HG03025 (cell line): ENCODE measurements at regions not wholly inside any gene's neighbourhood (a gene's known extent, or its start where the extent isn't known, plus 50 kb on each side); places are given as distances from the start of the nearest gene placed in this dataset.
"Not testable (repeated sequence)": the region's sequence is repeated elsewhere in the genome, so short reads cannot be mapped to it uniquely, and the experiment has no call there.

ENCODE experiments used
- ATAC-seq: cut with Tn5 transposase; IDR thresholded peaks from one replicate; pipeline ENCODE4 v1.9.1; 2021; ENCODE audit warnings: mild to moderate bottlenecking, moderate library complexity; ENCODE audit not compliant: unreplicated experiment, low FRiP score

DNA sequence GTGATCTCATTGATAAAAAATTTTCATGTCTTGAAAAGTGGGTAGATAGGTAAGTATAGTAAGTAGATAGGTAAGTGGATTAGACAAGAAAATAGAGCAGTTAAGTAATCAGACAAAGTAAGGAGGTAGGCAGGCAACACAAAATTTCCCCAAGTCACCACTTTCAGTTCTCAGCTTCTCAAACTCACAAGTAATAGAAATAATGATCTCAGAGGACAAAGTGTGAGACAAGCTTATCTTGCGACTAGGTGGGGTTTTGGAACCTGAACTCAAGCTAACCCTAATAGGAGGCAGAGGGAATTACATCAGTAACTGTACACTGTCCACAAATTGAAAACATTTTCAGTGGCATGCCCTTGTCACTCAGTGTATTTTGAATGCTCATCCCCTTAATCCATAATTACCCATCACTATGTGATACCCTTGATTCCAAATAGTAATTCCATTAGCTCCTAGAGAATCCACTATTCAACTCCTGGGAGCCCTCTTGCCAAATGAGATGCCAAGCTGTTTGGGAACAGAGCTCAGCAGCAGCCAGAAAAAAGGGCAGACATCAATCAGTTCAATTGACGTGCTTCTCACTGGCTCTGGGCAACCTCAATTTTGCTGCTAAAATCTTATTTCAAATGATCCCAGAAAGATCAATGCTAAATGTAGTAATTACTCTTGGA is 703.2 kb downstream of the XPNPEP1 start:
- ATAC-seq = no peak

DNA sequence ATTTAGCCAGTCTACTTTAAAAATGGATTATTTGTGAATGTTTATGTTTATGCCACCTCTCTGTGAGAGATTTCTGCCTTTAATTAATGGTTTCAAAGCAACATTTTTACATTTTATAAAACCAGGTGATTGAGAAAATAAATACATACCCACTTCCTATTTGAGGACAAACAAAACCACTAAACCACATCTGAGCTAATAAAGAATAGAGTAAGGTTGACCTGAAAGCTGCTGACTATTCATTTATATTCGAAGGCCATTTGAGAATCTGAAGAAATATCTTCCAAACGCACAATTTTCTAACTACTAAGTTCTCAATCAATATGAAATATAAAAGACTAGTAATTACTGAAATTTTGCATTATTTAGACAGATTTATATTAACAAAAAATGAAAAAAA is 705.1 kb downstream of the XPNPEP1 start:
- ATAC-seq = no peak

DNA sequence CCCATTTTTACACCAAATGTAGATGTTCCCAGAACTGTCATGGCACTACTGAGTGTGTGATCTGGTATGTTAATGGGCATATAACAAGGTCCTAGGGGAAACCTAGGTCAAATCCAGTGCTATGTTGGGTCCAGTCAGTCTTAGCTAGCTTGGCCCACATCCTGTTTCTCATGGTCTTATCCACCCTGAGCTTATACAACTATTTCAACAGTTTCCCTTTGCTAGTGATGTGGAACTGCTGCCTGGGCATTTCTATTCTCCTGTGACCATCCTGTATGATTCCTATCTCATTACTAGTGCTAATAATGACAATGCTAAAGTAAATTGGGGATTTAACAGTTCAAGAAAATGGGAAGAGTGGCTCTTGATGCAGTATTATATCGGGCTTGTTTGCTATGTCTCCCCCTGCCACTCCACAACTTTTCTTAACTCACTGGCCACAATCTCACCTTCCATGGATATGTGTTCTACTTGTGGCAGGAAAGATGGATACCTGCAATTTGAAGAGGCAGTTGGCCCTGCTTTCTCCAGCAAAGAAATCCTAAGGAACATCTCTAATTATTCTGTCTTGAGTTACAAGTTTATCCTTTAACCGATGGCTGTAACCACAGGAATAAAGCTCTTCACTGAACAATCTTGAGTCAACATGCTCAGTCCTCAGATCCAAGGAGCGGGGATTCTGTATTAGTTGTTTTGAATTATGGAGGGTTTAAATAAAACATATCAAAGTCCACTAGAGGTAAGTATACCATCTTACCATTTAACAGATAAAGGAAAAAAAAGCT is 707.8 kb downstream of the XPNPEP1 start:
- no peak for ATAC-seq

DNA sequence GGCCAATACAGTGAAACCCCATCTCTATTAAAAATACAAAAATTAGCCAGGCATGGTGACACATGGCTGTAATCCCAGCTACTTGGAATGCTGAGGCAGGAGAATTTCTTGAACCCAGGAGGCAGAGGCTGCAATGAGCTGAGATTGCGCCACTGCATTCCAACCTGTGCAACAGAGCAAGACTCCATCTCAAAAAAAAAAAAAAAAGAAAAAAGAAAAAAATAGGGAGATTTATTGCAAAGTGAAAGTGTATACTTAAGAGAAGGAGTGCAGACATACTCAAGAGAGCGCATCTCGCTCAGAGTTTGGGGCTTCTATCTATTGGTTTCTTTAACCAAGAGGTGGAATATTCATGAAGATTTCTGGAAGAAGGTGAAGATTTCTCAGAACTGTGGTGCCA is 708.4 kb downstream of the XPNPEP1 start:
- not testable (repeated sequence) for ATAC-seq

DNA sequence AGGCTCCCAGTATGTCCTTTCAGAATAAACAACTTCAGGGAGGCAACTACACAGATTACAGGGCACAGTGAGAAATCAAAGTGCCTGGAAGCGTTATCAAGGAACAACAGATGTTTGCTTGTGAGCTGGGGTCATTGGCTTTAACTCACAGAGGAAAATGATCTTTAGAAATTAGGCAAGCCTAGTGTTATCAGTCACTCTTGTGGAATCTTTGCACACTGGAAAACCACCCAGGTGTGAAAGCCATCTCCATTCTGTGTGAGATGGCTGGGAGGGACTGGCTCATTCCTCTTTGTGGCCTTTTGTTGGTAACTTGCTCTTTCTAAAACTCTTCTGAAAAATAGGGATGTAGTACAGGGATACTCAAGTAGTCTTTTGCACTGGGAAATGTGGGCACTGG is 716.0 kb downstream of the XPNPEP1 start:
- no peak for ATAC-seq

DNA sequence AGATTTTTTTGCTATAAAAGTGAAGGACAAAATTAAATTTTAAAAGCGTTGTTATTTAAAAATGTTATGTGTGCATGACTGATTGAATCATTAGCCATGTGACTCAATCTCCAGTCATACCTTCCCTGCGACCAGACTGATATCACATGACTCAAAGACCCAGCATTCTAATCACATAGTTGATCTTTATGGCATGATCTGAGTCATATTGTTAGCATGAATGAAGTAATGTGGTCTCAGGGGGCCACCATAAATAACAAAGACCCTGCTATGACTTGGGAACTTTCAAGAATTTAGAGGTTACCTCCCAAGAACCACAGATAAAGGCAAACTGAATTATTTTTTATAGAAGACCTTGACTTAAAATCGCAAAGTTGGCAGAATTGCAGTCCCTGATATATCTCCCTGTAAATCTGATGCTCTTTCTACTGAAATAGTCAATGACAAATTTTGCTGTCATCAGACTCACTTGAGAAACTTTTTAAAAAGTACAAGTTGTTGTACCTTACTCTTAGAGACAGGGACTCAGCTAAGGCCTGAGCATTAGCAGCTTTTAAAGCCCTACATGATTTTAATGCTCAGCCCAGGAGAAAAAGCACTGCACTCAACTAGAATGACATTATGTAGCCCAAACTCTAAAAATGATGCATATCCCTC is 717.3 kb downstream of the XPNPEP1 start:
- ATAC-seq = no peak

DNA sequence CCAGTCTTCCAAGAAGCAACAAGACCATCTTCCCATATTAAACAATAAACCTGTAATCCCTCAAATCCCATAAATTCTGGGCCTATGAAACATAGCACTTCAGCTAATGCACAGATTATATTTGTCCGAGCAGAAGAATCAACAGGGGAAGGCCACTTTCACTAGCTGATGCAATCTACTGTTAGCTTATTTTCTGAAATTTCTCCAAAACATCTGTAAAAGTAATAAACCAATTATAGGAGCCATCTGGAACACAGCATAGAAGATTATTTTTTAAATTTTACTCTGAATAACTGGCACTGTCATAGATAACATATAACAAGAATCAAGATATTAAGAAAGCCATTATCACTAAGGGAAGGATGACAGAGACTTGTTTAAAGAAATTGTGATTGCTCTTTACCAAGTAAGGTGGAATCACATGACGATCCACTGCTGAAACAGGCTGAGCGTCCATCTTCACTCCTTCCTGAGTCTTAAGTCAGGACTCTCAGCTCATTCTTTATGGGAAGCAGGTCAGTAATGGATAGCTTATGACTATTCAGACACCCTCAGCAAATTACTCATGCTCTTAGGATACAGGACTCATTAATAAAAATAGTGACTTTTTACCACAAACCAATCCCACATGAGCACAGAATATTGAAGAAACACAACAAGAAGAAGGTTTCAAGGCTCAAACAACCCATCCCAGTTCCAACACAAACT is 719.5 kb downstream of the XPNPEP1 start:
- ATAC-seq = no peak

DNA sequence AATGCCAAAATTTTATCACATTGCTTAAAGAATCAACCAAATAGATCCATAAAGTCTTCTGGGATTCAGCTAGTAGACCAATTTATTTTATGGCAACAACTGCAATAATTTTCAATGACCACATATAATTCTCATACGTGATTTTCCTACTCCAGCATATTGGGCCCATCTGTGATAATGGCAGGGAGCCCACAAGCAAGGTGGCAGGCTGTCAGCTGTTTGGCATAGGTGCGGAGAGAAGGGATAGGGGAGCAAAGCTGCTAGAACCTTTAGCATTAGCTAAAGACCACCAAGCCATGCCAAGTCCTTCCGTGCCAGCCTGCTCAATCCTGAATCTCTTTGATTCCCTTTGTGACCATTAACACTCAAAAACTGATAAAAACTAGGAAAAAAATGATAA is 721.2 kb downstream of the XPNPEP1 start:
- ATAC-seq = no peak

DNA sequence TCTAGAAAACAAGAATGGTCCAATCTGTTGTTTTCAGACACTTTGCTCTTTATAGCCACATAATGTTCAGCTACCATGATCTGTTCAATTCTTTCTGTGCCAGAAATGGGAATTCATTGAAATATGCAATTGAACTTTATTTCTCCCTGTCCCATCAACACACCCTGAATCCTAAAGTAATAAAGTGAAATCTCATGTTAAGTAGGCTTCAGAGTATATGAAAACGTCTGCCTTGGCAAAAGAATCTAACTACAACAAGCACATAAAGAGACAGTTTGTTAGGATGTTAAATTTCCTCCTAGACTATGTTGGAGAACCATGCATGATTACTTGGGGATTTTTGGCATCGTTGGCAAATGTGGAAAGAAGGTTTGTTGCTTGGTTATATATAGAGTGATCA is 722.7 kb downstream of the XPNPEP1 start:
- ATAC-seq = no peak

DNA sequence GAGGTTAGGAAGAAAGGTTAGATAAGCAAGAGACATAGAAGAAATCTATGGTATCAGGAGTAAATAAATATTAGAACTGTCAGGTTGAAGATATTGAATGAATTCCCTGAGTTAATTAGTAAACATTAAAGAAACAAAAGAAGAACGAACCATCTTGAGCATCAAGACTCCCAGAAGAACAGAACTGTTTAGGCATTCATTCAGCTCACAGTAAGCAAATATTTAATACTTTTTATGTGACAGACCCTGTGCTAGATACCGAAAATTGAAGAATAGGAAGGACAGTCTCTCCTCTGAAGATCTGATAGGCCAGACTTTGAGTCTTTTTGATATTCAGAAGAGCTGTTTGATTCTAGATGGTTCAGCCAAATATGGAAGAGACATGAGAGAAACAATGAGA is 731.5 kb downstream of the XPNPEP1 start:
- ATAC-seq = no peak

DNA sequence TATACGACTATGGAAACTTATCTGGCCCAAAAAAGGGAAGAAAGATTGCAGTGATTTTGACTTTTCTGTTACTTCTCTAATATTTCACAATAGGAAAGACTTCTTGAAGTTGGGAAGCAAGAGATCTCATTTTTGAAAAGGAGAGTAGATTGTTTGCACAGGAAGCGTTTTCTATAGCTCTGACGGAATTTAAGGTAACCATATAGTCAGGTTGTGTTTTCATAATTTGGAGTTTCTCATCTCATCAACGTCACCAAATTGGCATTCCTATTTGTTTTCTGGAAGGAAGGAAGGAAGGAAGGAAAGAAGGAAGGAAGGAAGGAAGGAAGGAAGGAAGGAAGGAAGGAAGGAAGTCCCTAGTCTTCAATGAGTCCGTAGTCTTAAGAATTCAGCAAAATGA is 732.0 kb downstream of the XPNPEP1 start:
- no peak for ATAC-seq

DNA sequence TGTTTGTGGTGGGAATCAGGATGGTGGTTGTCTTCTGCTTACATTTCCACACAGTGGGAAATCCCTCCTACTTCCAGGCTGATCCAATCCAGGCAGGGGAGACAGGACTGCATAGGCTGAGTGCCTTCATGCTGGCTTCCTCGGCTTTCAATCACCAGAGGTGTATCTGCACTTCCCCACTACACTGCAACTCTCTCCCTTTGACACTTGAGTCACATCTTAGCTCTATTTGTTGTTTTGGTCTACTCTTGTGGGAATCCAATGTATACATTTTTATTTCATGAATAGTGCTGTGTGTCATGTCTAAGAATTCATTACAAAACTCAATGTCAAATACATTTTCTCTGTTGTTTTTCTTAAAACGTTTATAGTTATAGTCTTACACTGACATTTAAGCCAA is 735.6 kb downstream of the XPNPEP1 start:
- ATAC-seq = no peak

DNA sequence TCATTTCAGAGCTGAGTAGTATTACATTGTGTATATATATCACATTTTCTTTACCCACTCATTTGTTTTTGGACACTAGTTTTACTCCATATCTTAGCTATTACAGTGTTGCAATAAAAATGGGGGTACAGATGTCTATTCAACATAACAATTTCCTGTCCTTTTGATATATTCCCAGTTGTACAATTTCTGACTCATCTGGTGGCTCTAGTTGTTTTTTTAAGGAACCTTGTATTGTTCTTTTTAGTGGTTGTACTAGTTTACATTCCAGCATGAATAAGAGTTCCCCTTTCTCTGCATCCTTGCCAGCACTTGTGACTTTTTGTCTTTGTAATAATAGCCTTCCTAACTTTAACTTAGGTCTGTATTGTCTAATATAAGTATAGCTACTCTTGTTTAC is 739.9 kb downstream of the XPNPEP1 start:
- ATAC-seq = no peak

DNA sequence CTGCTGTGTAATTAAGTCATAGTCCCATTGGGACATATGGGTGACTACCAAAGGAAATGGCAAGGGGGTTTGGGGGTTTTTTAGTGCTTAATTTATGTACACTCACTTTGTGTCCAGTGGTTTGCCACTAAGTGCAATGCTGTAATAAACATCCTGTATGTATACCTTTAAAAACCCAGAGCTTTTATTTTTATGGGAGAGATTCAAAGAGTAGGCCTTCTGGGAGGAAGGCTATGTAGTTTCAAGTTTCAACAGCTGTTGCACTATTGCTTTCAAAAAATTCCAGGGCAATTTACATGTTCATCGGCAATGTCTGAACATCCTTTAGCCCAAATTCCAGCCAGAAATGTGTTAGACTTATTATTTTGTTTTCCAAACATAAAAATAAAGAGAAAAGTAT is 744.7 kb downstream of the XPNPEP1 start:
- ATAC-seq = no peak

DNA sequence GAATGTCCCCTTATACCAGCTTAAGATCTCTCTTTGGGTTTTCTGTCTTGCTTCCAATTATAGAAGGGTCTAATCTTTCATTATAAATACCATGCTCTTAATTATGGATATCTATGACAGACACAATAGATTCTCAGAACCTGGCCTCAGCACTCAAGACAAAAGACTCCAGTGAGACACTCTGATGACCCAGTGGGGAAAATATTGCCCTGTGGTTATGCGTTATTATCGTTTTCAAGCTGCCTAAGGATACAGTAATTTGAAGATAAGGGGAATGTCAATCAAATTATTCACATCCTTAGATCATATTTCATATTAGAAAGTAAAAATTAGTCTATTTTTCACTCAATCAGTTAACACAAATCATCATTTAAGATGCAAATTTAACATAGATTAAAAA is 748.8 kb downstream of the XPNPEP1 start:
- no peak for ATAC-seq

DNA sequence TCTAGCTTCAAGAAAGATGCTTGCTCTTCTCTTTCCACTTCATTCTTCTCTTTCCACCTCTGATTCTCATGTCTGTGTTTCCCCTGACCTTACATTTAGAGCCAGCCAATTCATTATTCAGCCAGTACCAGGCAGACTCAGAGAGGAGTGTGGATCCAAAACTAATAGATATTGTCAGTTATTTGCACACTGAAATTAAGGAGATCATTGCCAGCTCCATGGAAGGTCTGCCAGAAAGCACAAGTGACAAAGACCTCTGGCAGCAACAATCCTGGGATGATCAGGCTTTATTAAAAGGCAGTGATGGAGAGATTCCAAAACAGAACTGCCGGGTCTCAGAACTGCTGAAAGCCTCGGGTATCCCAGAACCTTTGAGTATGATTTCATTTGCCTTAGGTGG is 749.4 kb downstream of the XPNPEP1 start:
- ATAC-seq = no peak

DNA sequence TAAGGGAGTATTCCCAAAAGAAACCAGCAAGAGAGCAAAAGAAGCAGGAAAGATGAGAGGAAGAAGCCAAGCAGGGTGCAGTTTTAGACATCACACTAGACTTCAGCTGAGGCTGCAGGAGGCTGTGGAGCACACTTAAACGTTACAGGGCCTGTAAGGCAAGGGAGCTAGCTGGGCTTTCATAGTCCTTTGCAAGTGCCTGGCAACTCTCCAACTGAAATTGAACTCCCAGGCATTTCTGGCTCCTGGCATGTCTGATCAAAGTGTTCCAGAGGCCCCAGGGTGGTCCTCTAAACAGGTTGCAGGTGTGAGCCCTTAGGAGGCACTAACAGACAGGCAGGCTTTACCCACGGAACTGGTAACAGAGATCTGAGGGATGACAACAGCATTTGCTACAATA is 750.2 kb downstream of the XPNPEP1 start:
- no peak for ATAC-seq

DNA sequence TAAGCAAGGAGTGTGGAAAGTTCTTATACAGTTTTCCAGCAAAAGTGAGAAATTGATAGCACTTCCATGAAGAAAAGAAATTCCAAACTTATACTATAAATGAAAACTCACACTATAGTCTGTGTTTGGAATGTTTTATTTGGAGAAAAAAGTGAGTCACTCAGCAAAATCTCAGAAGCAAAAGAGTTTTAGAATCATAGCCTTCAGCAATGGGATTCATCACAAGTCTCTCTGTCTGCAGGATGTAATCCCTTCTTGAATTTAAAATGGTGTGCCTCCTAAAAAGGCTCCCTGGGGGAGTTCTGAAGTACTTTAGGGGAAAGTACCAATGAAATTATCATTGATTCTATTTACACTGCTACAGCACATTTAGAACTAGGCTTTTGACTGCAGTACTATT is 756.4 kb downstream of the XPNPEP1 start:
- ATAC-seq = no peak

DNA sequence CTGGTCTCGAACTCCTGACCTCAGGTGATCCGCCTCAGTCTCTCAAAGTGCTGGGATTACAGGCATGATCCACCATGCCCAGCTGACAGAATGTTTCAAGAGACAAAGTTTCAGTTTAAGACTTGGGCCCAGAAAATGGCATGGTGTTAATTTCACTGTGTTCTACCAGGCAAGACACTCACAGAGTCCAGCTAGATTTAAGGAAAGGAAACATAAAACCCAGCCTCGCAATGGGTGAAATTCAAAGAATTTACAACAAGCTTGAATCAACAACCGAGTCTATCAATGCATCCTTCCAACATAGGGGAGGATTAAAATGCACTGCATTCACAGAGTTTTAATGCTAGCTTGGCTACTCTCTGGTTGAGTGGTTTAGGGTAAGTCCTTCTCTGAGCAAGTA is 764.0 kb downstream of the XPNPEP1 start:
- no peak for ATAC-seq

DNA sequence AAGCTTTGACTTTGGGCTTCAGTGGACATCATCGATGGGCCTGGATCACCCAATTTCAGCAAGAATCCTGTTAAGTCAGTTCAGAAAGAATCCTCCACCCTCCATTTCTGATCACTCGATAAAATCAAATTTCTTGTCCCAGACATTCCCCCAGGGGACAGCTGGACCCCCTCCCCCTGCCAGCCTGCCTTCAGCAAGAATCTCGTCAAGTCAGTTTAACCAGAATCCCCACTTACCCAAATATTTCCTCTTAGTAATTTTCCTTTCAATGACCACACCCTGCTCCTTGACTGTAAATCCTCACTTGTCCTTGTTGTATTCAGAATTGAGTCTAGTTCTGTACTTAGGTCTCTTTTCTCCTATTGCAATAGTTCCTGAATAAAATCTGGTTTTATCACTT is 766.9 kb downstream of the XPNPEP1 start:
- ATAC-seq = no peak

DNA sequence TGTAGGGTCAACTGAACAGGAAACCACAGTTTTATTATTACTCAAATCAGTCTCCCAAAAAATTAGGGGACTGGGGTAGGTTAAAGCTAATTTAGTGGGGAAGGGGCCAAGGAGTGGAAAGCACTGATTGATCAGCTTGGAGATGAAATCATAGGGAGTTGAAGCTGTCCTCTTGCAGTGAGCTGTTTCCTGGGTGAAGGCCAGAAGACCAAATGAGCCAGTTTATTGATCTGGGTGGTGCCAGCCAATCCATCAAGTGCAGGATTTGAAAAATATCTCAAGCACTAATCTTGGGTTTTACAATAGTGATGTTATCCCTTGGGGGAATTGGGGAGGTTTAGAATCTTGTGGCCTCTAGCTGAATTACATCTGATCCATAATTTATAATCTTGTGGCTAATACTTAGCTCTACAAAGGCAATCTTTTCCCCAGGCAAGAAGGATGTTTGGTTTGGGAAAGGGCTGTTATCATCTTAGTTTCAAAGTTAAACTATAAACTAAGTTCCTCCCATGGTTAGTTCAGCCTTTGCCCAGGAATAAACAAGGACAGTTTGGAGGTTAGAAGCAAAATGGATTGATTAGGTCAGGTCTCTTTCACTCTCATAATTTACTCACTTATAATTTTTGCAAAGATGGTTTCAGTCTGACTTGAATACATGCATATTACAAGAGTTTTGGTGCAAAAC is 773.5 kb downstream of the XPNPEP1 start:
- ATAC-seq = no peak
